GM03348 (cell line): ENCODE measurements at regions not wholly inside any gene's neighbourhood (a gene's known extent, or its start where the extent isn't known, plus 50 kb on each side); places are given as distances from the start of the nearest gene placed in this dataset.
A peak's percentile ranks its signal among the peaks of the same experiment; 100 is the strongest.
"Not testable (repeated sequence)": the region's sequence is repeated elsewhere in the genome, so short reads cannot be mapped to it uniquely, and the experiment has no call there.

Source experiments
- DNase-seq: peaks from one replicate; pipeline ENCODE4 v3.0.0; 2012; ENCODE audit warnings: low spot score

DNA sequence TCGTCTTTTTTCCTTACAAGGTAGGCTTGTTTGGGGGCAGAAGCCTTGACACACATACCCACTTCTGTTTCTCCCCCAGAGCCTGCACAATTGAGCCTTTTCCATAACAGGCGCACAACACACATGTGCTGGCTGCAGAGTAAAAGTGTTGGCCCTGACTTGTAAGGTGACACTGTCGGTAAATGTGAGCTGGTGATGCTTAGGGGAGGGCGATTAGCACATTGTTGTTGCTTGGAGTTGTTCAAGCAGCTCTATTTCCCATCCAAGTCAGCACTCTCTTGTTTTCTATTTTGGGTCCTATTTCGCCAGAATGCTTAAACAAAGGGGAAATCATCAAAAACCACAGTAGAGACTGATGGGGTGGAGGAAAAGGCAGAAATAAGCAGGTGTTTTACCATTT, 51.9 kb upstream of the PTPRJ start:
- no peak for DNase-seq

DNA sequence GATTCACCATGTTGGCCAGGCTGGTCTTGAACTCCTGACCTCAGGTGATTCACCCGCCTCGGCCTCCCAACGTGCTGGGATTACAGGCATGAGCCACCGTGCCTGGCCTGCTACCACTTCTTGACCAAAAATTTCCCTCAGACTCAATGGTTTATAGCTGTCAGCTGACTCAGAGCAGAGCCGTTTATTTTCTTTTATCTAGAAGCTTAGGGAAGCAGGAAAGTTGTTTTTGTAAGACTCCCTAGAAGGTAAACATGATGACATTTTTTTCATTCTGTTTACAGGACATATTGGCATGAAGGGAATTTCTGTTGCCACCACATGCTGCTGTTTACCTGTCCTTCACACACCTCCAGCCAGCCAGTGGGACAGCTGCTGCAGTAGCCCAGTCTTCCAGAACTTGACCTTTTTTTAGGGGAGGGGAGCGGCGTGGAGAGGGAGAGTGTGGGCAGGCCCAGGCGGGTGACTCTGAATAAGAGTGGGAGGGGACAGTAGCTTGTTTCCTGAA, 56.1 kb upstream of the PTPRJ start:
- peak; percentile 36 for DNase-seq

DNA sequence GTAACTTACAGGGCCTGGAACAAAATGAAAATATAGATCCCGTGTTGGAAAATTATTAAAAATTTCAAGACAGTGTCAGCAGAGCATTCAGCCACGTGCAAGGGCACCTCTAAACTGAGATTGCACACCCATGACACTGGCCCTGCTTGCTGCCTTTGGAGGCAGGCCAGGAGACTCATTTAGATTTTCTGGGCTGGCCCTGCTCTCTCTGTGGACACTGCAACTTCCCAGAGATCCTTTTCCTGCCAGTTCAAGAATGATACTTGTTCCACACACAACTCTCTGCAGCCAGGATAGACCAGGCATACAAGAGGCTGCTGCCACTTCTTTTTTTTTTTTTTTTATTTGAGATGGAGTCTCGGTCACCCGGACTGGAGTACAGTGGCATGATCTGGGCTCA, 56.7 kb upstream of the PTPRJ start:
- DNase-seq = peak; percentile 31

DNA sequence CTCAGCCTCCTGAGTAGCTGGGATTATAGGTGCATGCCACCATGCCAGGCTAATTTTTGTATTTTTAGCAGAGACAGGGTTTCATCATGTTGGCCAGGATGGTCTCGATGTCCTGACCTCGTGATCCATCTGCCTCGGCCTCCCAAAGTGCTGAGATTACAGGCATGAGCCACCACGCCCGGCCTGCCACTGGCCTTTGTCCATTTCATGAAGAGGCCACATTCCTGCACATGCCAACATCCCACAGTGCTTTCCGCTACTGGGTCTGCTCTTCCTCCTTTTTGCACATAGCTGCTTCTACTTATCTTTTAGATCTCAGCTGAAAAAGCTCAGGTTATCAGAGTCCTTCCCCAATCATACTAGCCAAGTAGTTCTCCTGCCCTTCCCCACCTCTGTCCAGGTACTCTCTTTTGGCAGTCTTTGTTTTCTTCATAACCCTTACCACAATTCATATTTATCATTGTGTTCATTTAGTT, 59.2 kb upstream of the PTPRJ start:
- DNase-seq = not testable (repeated sequence)

DNA sequence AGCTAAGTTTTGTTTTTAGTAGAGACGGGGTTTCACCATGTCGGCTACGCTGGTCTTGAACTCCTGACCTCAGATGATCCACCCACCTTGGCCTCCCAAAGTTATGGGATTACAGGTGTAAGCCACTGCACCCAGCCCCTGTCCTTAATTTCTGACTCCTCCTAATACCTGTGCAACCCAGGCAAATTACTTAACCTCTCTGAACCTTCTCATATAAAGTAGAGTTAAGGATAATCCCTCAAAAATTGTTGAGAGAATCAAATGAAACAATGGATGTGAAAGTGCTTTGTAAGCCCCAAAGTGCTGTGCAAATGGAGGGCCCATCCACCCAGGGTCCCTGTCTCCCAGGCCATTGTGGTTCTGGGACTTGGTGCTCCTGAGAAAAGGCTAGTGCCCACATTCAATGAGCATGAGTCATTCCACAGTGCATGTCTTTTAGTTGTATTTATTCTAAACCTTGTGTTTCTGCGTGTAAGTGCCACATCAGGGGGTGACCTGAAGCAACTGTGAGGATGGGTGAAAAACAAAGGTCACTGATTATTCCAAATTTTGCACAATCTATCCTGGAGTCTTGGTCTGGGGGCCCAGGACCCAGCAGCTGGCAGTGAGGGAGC, 61.4 kb upstream of the PTPRJ start:
- peak; percentile 42 for DNase-seq

DNA sequence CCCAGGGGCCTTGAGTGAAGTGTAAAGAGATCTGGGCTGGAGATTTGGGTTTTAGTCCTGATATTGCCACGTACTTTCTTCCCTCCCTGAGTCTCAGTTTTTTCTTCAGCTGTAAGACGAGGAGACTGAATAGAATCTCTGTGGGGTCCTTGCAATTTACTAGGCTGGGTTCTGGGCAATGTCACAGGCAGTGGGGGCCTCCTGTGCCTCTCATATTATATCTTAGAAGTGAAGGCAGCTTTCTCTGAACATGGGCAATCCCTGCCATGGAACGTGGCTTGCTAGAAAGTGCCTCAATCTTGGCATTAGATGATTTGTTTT, 62.0 kb upstream of the PTPRJ start:
- DNase-seq = no peak

DNA sequence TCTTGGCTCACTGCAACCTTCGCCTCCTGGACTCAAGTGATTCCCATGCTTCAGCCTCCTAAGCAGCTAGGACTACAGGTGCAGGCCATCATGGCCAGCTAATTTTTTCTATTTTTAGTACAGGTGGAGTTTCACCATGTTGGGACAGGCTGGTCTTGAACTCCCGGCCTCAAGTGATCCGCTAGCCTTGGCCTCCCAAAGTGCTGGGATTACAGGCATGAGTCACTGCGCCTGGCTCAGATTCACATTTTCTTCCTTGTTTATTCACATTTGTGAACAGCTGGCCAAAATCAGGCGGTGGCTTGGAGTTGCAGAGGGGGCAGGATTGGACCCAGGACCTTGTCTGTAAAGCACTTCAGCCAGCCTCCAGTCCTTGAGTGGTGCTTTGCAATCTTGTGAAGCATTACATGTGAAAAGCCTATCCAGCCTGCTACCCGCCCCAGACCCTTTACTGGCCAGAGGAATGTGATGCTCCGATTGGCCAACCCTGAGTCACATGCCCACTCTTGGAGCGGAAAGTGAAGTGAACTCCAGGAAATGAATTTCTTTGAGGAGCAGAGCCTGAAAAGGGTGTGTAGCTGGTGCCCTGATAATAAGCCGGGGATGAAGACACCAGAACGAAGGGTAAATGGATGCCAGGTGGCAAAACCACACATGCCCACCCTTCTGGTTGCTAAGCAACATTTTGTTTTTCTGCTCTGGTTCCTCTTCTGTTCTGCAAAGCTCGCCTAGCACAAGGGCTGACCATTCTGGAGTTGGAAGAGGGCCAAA, 62.6 kb upstream of the PTPRJ start:
- DNase-seq = peak; percentile 20

DNA sequence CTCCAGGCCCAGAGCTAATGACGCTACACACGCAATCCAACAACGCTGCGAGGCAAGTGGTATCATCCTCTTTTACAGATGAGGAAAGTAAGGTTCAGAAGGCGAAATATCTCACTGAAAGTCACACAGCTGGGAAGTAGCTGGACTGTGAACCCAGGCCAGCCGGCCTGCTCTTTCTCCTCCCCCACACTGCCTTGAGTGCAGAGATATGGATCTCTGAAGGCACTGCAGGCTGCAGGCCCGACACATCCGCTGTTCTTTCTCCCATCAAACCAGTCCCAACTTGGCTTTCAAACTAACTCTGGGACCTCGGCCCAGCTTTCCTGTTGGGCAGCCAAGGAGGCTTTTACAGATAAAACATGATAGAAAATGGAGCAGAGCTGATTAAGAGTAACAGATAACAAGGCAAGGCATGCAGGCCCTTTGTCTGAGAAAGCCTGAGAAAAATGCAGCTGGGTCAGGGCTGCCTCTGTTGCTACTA, 64.0 kb upstream of the PTPRJ start:
- DNase-seq = peak; percentile 48

DNA sequence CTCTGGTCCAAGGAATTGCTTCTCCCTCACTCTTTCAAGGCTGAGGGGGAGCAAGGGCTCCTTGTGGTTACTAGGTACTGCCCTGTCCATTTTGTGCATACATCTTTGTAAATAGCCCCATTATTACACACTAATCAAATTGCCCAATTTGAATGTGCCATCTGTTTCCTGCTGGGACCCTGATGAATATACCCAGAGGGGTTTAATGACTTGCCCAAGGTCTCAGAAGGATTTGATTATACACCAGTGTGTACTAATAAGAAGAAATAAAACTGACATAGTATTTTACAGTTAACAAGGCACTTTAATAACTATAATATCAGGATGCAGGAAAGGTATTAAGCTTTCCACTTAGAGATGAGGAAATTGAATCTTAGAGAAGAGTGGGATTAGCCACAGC, 64.6 kb upstream of the PTPRJ start:
- no peak for DNase-seq

DNA sequence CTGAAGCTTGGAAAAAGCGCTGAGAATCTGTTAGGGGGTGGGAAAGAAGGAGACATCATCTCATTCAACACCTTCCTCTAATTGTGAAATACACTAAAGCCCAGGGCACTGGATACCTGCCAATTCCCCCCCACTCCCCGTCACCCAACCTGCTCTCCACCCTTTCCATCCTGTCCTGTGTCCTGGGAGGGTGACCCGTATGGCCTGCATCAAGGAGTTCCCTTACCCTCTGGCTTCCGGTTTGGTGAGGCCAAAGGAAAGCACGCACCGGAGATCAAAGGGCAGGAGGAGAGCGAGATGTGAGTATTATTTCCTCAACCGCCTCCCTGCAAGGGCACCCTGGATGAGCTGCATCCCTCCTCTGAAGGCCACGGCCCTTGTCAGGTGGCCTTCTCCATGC, 65.0 kb upstream of the PTPRJ start:
- DNase-seq = no peak

DNA sequence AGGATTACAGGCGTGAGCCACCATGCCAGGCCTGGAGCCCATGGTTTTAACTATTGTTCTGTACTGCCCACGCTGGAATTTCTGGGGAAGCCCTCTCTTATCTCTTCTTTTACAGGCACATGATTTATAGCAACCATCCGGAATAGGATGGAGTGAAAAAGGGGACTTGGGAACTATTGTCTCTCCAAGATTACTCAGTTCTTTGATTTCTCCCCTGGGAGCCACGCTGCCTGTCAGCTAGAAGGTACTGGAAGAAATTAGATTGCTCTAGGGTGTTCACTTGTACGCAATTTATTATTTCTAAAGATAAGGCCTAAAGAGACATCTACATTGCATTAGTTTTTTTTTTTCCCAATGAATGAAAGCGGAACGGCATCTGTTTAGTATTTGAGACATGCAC, 65.6 kb upstream of the PTPRJ start:
- no peak for DNase-seq

DNA sequence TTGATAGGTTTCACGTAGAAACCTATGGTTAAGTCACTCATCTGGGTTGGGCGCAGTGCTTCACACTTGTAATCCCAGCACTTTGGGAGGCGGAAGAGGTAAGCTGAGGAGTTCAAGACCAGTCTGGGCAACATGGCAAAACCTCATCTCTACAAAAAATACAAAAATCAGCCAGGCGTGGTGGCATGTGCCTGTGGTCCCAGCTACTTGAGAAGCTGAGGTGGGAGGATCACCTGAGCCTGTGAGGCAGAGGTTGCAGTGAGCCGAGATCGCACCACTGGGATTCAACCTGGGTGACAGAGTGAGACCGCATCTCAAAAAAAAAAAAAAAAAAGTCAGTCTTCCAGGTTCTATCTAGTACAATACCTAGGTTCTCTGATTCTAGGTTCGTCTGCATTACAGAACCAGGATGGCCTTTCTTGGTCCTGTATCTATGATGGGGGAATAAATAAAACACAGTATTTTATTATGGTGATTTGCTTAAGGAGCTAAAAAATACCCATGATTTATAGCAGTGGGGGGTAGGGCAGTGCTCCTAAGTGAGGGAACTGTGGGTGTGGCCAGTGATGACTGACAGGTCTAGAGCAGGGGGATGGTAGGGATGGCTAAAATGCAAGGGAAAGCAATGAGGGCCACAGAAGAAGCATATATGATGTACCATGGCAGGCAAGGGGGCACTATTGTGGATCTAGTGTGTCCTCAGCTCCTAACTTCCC, 65.5 kb upstream of the NUP160 start:
- no peak for DNase-seq

DNA sequence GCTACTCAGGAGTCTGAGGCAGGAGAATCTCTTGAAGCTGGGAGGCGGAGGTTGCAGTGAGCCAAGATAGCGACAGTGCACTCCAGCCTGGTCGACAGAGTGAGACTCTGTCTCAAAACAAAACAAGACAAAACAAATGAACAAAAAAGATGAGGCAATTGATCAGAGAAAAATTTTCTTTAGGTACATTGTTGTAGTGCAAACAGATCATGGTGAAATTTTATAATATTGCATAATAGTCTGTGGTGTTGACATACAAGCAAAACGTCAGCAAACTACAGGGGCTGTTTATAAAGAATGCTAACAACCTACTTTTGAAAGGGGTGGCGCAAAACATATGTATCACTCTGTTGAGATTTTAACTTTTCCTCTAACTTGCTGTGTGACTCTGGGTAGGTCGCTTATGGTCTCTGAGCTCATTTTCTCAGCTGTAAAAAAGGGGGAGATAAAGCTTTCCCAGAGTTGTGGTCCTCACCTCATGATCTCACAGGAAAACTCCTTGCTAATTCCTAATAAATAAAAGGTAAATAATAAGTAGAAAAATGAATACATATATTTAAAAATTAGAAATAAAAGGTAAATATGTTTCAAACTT, 64.8 kb upstream of the NUP160 start:
- DNase-seq = no peak

DNA sequence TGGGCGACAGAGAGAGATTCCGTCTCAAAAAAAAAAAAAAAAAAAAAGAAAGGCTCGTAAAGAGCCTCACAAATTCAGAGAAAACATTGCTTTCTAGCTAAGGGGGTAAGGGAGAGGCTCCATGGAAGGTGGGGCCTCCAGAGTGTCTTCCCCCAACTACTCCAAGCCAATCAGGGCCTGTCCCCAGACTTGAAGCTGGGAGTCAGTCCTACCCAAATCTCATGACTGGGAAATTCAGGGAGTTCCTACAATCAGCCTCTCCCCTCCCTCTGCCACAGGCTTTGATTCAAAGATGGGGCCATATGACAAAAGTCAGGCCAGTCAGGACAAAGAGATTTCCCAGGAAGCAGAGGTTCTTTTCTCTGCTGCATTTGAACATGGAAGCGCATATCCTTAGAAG, 63.0 kb upstream of the NUP160 start:
- DNase-seq = no peak

DNA sequence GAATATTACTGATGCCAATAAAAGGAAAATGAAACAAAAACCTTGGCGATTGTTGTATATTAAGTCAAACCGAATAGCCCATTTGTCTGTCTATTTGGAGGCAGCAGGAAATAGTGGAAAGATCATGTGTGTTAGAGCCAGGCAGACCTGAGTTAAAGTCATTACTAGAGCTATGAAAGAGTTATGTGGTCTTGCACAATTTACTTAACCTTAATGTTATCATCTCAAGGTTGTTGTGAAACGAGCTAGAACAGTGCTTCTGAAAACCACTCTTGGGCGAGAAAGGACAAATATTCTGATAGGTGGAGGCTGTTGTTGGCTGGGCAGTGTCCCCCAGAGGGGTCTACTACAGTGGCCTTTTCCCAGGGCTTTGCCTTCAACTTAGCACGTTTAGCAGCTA, 60.0 kb upstream of the NUP160 start:
- DNase-seq = no peak

DNA sequence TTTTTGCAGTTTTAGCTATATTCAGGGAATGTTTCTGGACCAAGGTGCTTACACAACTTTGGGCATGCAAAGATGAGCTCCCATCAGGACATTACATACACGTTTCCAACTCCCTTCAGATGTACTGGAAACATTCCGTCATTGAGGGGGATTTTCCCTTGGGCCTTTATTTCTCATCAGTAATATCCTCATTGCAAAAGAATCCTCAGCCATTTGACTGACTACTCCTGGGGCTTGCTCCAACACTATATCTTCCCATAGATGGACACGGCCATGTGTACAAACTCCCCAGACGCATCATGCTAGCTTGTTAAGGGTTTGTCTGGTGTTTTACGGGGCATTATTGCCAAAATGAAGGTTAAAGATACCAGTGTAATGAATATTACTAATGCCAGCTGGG, 59.3 kb upstream of the NUP160 start:
- DNase-seq = peak; percentile 37

DNA sequence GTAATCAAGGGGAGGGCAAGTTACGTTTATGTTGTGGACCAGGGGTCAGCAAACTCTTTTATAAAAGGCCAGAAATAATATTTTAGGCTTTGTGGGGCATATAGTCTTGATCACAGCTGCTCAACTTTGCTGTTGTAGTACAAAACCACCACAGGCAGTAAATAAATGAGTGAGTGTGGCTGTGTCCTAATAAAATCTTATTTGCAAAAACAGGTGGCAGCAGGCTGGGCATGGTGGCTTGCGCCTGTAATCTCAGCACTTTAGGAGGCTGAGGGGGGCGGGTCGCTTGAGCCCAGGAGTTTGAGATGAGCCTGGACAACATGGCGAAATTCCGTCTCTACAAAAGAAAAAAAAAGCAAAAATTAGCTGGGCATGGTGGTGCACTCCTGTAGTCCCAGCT, 57.9 kb upstream of the NUP160 start:
- DNase-seq = no peak

DNA sequence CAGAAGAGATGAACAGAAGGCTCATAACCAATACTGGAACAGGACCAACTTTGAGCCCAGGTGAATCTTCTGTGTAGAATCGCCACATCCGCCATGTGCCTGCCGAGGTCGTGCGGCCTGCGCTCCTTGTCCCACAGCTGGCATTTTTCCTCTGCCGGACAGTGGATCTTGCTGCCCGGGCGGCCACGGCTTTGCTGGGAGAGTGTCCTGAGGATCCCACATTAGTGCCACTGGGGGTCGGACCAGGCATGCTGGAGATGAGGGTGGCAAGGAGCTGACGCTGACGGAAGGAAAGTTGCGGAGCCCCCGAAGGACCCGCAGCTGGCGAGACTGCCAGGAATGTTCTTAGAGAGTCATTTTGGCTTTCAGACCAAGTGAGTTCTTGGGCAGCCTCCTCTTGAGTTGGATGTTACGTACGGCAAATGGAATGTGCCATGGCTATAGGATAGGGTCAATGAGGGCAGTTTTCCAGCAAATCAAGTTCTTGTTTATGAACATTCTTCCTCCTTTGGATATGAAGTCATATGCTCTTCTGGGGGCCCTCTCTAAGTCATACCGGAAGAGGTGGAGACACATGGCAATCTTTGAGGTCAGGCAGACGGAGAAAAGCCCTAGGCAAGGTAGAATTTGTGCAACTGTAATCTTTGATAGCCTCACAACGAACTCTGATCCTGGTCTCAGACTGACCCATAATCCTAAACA, 57.4 kb upstream of the NUP160 start:
- no peak for DNase-seq

DNA sequence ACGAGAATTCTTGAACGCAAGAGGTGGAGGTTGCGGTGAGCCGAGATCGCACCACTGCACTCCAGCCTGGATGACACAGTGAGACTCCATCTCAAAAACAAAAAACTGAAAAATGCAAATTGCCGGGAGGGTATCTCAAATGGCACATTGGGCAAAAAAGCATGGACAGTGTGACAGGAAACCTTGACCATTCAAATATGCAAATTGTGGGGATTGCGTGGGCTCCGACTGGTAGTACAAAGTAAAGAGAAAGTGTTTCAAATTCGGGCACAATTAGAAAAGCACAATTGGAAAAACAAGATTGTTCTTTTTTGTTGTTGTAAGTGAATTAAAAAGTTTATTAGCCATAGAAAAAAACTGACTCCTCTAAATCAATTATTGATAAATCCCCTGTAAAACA, 56.7 kb upstream of the NUP160 start:
- DNase-seq = no peak

DNA sequence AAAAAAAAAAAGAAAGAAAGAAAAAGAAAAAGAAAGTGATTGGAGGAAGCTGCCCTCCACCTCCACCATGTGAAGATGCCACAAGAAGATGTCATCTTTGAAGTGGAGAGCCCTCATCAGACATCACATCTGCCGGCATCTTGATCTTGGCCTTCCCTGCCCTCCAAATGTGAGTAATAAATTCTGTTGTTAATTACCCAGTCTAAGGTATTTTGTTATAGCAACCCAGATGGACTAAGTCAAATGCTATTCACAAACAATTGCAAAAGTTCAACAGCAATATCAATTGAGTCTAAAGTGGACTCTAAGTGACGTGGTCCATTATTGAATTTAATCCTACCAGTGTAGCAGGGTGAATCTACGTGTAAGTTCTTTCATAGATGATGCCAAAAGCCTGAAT, 55.9 kb upstream of the NUP160 start:
- DNase-seq = no peak

DNA sequence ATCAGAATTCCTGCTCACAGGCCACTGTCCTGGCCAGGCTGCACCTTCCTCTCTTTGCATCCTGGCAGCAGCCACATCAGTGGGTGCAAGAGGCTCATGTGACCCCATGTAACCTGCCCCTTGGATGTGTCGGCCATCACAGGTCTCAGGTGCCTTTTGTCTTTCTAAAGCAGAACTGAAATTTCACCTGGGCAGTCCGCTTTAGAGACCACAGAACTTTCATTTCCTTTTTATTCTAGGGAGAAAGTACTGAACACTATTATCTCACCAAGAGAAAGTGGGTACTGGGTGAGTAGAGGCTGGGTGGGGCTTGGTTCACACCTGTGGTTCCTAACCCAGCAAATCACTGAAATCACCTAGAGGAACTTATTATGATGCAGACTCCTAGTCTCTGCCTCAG, 51.7 kb upstream of the NUP160 start:
- DNase-seq = no peak
